Bronchial epithelial cell (primary cell): ENCODE measurements at regions not wholly inside any gene's neighbourhood (a gene's known extent, or its start where the extent isn't known, plus 50 kb on each side); places are given as distances from the start of the nearest gene placed in this dataset.

Source experiments
- DNase-seq: peaks from one replicate; pipeline ENCODE4 v3.0.0-alpha.2; 2010; ENCODE audit warnings: low read depth
- FAIRE-seq: peaks from 2 replicates; lab custom pipeline; 2011; peaks lifted over from hg19 to GRCh38; lab: Jason Lieb, UNC
- H3K27me3 ChIP-seq: 2 replicates; pipeline ENCODE4 v1.5.1; 2011; ENCODE audit warnings: low read length; ENCODE audit not compliant: control insufficient read depth, insufficient read depth
- H3K36me3 ChIP-seq: 2 replicates; pipeline ENCODE4 v1.5.1; 2011; ENCODE audit warnings: low read length; ENCODE audit not compliant: control insufficient read depth, insufficient read depth
- H3K4me3 ChIP-seq: 2 replicates; pipeline ENCODE4 v1.5.1; 2011; ENCODE audit warnings: mild to moderate bottlenecking, low read depth, low read length, control low read depth
- CTCF ChIP-seq: IDR thresholded peaks from 2 replicates; pipeline ENCODE4 v1.5.1; 2011; ENCODE audit warnings: mild to moderate bottlenecking, moderate library complexity, low read length, control low read depth, inconsistent platforms; ENCODE audit not compliant: insufficient read depth, severe bottlenecking

DNA sequence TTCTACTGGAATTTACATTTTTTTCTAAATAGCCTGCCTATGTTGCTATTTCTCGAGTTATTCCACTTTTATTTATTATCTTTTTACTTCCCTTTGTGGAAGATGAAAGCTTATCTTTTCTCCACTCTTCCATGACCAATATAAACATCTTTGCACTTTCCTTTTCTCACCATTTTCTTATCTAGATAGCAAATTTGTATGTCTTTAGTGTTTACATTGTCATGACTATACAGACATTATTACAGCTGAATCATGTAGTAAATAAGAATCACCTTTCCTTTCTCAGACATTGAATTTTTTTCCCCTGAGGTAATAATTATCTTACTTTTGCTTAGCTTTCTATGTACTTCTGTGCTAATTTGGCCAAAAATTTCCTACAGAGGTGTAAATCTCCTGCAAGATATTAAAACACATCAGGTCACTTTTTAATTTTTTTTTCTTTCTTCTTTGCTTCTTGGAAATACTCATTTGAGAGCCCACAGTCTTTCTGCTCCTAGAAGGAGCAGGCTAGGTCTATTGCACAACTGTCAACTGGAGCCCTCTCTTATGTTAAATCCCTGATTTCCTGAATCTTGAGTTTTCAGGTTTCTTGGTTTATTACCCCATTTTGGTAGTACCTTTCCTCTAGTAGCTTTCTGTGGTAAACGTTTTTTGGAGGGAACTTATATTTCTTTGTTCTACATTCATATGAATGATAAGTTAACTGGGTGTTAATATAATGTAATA, 109.0 kb upstream of the ATP2B1 start:
- Histone ChIP-seq H3K36me3 (no peaks in the 10 kb centered on the region), H3K27me3 (no peaks in the 10 kb centered on the region), H3K4me3 (no peak overlapping the region)
- FAIRE-seq = no peak
- TF ChIP-seq CTCF = no peak
- peak; percentile 83 for DNase-seq

DNA sequence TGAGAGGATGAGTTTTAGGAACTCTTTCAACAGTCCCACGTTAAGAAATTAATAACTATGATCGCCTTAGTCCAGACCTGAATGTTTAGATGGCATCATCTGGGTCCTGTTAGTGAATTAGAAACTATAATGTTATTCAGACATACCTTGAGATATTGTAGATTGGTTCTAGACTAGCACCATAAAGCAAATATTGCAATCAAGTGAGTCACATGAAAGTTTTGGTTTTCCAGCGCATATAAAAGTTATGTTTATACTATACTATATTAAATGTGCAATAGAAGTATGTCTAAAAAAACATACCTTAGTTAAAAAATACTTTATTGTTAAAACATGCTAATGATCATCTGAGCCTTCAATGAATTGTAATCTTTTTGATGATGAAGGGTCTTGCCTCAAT, 106.6 kb upstream of the ATP2B1 start:
- Histone ChIP-seq H3K27me3 (no peaks in the 10 kb centered on the region), H3K4me3 (no peak overlapping the region), H3K36me3 (no peaks in the 10 kb centered on the region)
- TF ChIP-seq CTCF = no peak
- FAIRE-seq (no peak), DNase-seq (no peak)

DNA sequence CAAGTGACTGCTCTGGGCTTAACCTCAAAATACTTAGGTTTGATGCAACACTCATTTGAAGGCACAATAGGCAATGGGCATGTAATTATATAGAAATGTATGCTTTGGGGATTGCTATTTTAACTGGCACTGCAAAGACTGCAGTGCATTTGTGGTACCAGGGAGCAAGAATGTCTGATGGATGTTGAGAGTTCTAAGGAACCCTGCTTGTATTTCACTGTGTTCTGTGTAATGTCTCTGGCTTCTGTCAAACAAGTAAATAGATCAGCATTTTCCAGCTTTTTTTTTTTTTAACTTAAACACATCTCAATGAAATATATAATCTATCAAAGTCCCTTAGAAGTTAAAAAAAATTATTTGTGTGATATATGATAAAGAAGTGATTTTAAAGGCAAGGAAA, 94.8 kb upstream of the ATP2B1 start:
- no peak for TF ChIP-seq CTCF
- H3K4me3 ChIP-seq = no peak overlapping the region
- FAIRE-seq = no peak
- no peak for DNase-seq
- no peaks in the 10 kb centered on the region for H3K27me3 ChIP-seq
- no peaks in the 10 kb centered on the region for H3K36me3 ChIP-seq

- FAIRE-seq = no peak
- Histone ChIP-seq H3K4me3 (no peak overlapping the region), H3K36me3 (no peaks in the 10 kb centered on the region), H3K27me3 (no peaks in the 10 kb centered on the region)
- DNase-seq = no peak
- TF ChIP-seq CTCF = no peak
These were observed 92.6 kb upstream of the ATP2B1 start for GRCh38 chr12:89801284-89801683.

DNA sequence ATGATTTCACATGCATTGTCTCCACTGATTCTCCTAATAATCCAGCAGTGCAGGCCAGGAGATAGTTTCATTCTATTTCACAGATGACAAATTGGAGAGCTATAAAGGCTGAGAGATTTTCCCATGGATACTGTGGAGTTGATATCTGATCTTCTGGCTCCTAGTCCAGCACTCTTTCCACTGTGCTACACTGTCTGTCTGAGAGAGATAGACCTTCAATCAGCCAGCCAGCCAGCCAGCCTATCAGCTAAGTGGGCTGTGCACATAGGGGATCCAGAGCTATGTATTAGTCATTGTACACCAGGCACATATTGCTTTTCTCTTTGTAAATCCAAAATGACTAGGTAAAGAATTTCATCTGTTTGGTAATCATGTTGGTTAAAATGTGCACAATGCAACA, 91.8 kb upstream of the ATP2B1 start:
- no peak overlapping the region for H3K4me3 ChIP-seq
- no peaks in the 10 kb centered on the region for H3K36me3 ChIP-seq
- no peaks in the 10 kb centered on the region for H3K27me3 ChIP-seq
- no peak for DNase-seq
- no peak for FAIRE-seq
- TF ChIP-seq CTCF = no peak

DNA sequence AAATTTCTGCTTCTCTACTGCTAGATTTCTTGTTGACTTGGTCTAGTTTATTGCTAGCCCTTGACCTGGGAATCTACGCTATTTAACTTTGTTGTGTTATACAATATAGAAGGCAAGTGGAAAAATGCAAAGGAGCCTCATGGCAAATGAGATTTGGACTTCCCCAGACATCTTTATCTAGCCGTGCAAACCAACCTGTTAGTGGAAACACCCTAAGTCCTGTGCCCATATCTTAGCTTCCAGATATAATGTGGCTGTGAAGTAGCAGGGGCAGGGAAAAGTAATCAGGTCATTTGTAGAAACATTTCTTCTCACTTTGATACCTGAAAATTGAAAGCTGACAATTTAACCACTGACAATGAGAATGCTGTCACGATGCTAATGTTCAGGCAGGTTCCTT, 90.7 kb upstream of the ATP2B1 start:
- H3K27me3 ChIP-seq = no peaks in the 10 kb centered on the region
- H3K36me3 ChIP-seq = no peaks in the 10 kb centered on the region
- FAIRE-seq (no peak), DNase-seq (no peak)
- TF ChIP-seq CTCF = no peak
- no peak overlapping the region for H3K4me3 ChIP-seq
